Endothelial cell of umbilical vein (primary cell): ENCODE measurements at regions not wholly inside any gene's neighbourhood (a gene's known extent, or its start where the extent isn't known, plus 50 kb on each side); places are given as distances from the start of the nearest gene placed in this dataset.

Source experiments
- BruUV-seq: library from RNA; stranded (reverse); fragments of 400-500 nt; replicated peaks from 2 replicates; lab custom pipeline; 2021; lab: Mats Ljungman, UMichigan
- CTCF ChIA-PET: fragments of 300-600, 350-600 bp; sonication (Branson Sonifier 250); formaldehyde crosslinking; loops from one replicate; lab custom pipeline; 2021; ENCODE audit warnings: antibody characterized with exemption, inconsistent platforms; lab: Charles Lee
- POLR2A ChIA-PET: fragments of 300-600, 350-600 bp; sonication (Branson Sonifier 250); formaldehyde crosslinking; loops from one replicate; lab custom pipeline; 2021; ENCODE audit warnings: antibody characterized with exemption, inconsistent platforms; lab: Charles Lee
- DNase-seq: peaks from one replicate; pipeline ENCODE4 v3.0.0-alpha.2; 2011; ENCODE audit warnings: low read depth, low spot score
- FAIRE-seq: peaks from 2 replicates; lab custom pipeline; 2011; peaks lifted over from hg19 to GRCh38; lab: Jason Lieb, UNC
- H2AFZ ChIP-seq: 2 replicates; pipeline ENCODE4 v1.6.0; 2012; ENCODE audit warnings: low read depth, low read length, control low read depth, inconsistent platforms
- H3K27ac ChIP-seq: 2 replicates; pipeline ENCODE4 v1.5.1; 2011; ENCODE audit warnings: low read depth, mild to moderate bottlenecking, control low read depth, low read length, moderate library complexity; ENCODE audit not compliant: insufficient read depth
- H3K27me3 ChIP-seq, 2 experiments: 2 replicates each; pipeline versions ENCODE4 v1.6.0 to v1.6.1; 2011; ENCODE audit warnings: low read length in 2 of 2, mixed read lengths in 1 of 2; ENCODE audit not compliant: control insufficient read depth in 2 of 2, insufficient read depth in 2 of 2
- H3K36me3 ChIP-seq, 2 experiments: 2 replicates in 1 of 2; 3 replicates in 1 of 2; pipeline ENCODE4 v1.5.1; 2011; ENCODE audit warnings: low read length in 2 of 2, mild to moderate bottlenecking in 1 of 2, moderate library complexity in 1 of 2; ENCODE audit not compliant: control insufficient read depth in 2 of 2, insufficient read depth in 2 of 2; ENCODE audit errors: extremely low read depth in 1 of 2
- H3K4me1 ChIP-seq: 3 replicates; pipeline ENCODE4 v1.5.1; 2011; ENCODE audit warnings: mild to moderate bottlenecking, low read length; ENCODE audit not compliant: control insufficient read depth, insufficient read depth; ENCODE audit errors: extremely low read depth
- H3K4me2 ChIP-seq: 2 replicates; pipeline ENCODE4 v1.6.1; 2011; ENCODE audit warnings: low read length, control low read depth, mixed read lengths; ENCODE audit not compliant: insufficient read depth
- H3K4me3 ChIP-seq, 3 experiments: fragments of 200-600 bp in 1 of 3; sonication (generic), shearing (Covaris generic) in 1 of 3; replicated peaks in 1 of 3; 2 replicates each; pipeline ENCODE4 v1.5.1; 2011 to 2016; ENCODE audit warnings: control low read depth in 3 of 3, low read length in 3 of 3, mild to moderate bottlenecking in 2 of 3, inconsistent platforms in 1 of 3, low read depth in 1 of 3, moderate library complexity in 1 of 3; ENCODE audit not compliant: insufficient read depth in 1 of 3
- H3K79me2 ChIP-seq: 2 replicates; pipeline ENCODE4 v1.6.0; 2012; ENCODE audit warnings: low read length, inconsistent platforms; ENCODE audit not compliant: control insufficient read depth, insufficient read depth
- H3K9ac ChIP-seq: replicated peaks from 2 replicates; pipeline ENCODE3; 2011; ENCODE audit warnings: low read length, control low read depth; ENCODE audit not compliant: insufficient read depth; ENCODE audit errors: extremely low read depth
- H3K9me1 ChIP-seq: replicated peaks from 3 replicates; pipeline ENCODE4 v1.6.0; 2011; ENCODE audit warnings: mild to moderate bottlenecking, low read length; ENCODE audit not compliant: control insufficient read depth, insufficient read depth; ENCODE audit errors: extremely low read depth
- H3K9me3 ChIP-seq: replicated peaks from 2 replicates; pipeline ENCODE4 v1.5.1; 2012; ENCODE audit warnings: low read length, inconsistent platforms; ENCODE audit not compliant: control insufficient read depth, insufficient read depth
- H4K20me1 ChIP-seq: replicated peaks from 2 replicates; pipeline ENCODE3; 2011; ENCODE audit warnings: mild to moderate bottlenecking, low read length; ENCODE audit not compliant: control insufficient read depth, insufficient read depth; ENCODE audit errors: extremely low read depth
- EZH2 ChIP-seq: IDR thresholded peaks from 2 replicates; pipeline ENCODE4 v1.6.1; 2012; ENCODE audit warnings: borderline replicate concordance, low read depth, mild to moderate bottlenecking, moderate library complexity, low read length, inconsistent platforms; ENCODE audit not compliant: severe bottlenecking
- FOS ChIP-seq: IDR thresholded peaks from 2 replicates; pipeline ENCODE4 v1.6.1; 2011; ENCODE audit warnings: mild to moderate bottlenecking, low read length, moderate library complexity, borderline replicate concordance; ENCODE audit not compliant: insufficient read depth
- GATA2 ChIP-seq: IDR thresholded peaks from 2 replicates; pipeline ENCODE4 v1.7.0; 2011; ENCODE audit warnings: low read depth, mild to moderate bottlenecking, moderate library complexity, mixed read lengths, low read length; ENCODE audit not compliant: insufficient read length, insufficient read depth
- JUN ChIP-seq: IDR thresholded peaks from 2 replicates; pipeline ENCODE4 v1.6.1; 2011; ENCODE audit warnings: borderline replicate concordance, low read depth; ENCODE audit not compliant: insufficient read length, insufficient read depth
- MYC ChIP-seq: IDR thresholded peaks from one replicate; pipeline ENCODE4 v1.6.1; 2011; ENCODE audit warnings: mild to moderate bottlenecking, low read depth, low read length
- POLR2A ChIP-seq: IDR thresholded peaks from 2 replicates; pipeline ENCODE4 v1.6.1; 2012; ENCODE audit warnings: low read depth, mild to moderate bottlenecking, control low read depth, low read length
- POLR2AphosphoS5 ChIP-seq: IDR thresholded peaks from 2 replicates; pipeline ENCODE4 v1.6.1; 2012; ENCODE audit warnings: low read depth, mild to moderate bottlenecking, control low read depth, low read length, moderate library complexity; ENCODE audit not compliant: insufficient read depth
- dilution Hi-C: fragments of 300-500 bp; cut with MboI; formaldehyde crosslinking; loops from one replicate; pipeline ENCODE4 v1.15.0; 2019; ENCODE audit warnings: low sequenced_read_pairs; ENCODE audit not compliant: extremely low pct_ligation_motif_present
- intact Hi-C: fragments of 100-400 bp; cut with micrococcal nuclease; formaldehyde crosslinking; loops from one replicate; pipeline ENCODE4 v1.10.0; 2022
- TF ChIP-seq, protein P1 (sequence below): IDR thresholded peaks from 2 replicates; pipeline ENCODE4 v1.6.1; 2011; ENCODE audit not compliant: insufficient read depth, insufficient read length
- TF ChIP-seq, protein P2 (sequence below), 2 donors: IDR thresholded peaks; 1 replicate in 1 of 2; 2 replicates in 1 of 2; pipeline ENCODE4 v1.5.1; 2011; ENCODE audit warnings: low read length in 2 of 2, mild to moderate bottlenecking in 2 of 2, moderate library complexity in 2 of 2, control low read depth in 1 of 2, inconsistent platforms in 1 of 2, low read depth in 1 of 2; ENCODE audit not compliant: insufficient read depth in 1 of 2; ENCODE audit errors: extremely low read depth in 1 of 2

DNA sequence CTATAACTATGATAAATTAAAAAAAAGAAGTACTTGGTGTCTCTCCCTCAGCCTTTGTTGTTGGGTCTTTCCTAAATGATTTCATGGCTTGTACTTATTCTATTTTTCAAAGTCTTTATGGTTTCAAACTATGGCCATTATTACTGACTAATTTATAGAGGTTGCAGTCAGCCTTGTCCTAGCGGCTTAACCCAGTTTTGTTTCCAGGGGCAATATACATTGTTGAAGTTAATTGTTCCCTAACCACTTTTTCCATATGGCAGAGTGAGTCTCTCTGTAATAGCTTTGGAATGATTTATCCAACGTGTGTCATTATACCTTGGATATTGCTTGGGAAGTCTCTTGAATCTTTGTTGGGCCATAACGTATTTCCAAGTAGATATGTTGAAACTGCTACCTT lies 408.8 kb downstream of the HRH4 start:
- H3K4me2 ChIP-seq: peak overlapping the region; percentile 57
- no peak for DNase-seq
- H3K9me1 ChIP-seq: no peaks in the 10 kb centered on the region
- ChIA-PET POLR2A (no interaction called here), CTCF (interaction anchor here (1.0 to 2.1 kb wide), 4 partner anchors 15 to 142 kb away, joined by 3 to 7 read pairs (median 3); no protein-coding TSS in a partner anchor)
- no peak for FAIRE-seq
- H4K20me1 ChIP-seq: no peaks in the 10 kb centered on the region
- no peak overlapping the region for H3K27ac ChIP-seq
- H3K79me2 ChIP-seq: no peaks in the 10 kb centered on the region
- no peaks in the 10 kb centered on the region for H3K27me3 ChIP-seq
- H3K9me3 ChIP-seq: no peaks in the 10 kb centered on the region
- dilution Hi-C loops: no loop called here
- peaks cover 14% of the 10 kb centered on the region for H3K4me1 ChIP-seq
- TF ChIP-seq POLR2A (no peak), POLR2AphosphoS5 (no peak), JUN (no peak), MYC (no peak), EZH2 (no peak), GATA2 (no peak), FOS (no peak)
- TF ChIP-seq, protein P1, sequence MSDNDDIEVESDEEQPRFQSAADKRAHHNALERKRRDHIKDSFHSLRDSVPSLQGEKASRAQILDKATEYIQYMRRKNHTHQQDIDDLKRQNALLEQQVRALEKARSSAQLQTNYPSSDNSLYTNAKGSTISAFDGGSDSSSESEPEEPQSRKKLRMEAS: no peak
- TF ChIP-seq, protein P2, sequence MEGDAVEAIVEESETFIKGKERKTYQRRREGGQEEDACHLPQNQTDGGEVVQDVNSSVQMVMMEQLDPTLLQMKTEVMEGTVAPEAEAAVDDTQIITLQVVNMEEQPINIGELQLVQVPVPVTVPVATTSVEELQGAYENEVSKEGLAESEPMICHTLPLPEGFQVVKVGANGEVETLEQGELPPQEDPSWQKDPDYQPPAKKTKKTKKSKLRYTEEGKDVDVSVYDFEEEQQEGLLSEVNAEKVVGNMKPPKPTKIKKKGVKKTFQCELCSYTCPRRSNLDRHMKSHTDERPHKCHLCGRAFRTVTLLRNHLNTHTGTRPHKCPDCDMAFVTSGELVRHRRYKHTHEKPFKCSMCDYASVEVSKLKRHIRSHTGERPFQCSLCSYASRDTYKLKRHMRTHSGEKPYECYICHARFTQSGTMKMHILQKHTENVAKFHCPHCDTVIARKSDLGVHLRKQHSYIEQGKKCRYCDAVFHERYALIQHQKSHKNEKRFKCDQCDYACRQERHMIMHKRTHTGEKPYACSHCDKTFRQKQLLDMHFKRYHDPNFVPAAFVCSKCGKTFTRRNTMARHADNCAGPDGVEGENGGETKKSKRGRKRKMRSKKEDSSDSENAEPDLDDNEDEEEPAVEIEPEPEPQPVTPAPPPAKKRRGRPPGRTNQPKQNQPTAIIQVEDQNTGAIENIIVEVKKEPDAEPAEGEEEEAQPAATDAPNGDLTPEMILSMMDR (IDR thresholded peaks at IDR 0.05; ENCODE audit: extremely low read depth in 1 of 2, insufficient read depth in 1 of 2, low read depth in 1 of 2, low read length in 2 of 2): no peak
- no peak overlapping the region for H3K9ac ChIP-seq
- H2AFZ ChIP-seq: no peak overlapping the region
- no TSS peak for BruUV-seq
- no peak overlapping the region for H3K4me3 ChIP-seq
- H3K36me3 ChIP-seq: no peaks in the 10 kb centered on the region
- intact Hi-C loops: loop anchor here (10.0 kb wide), 1 partner anchor 324 kb away; no protein-coding TSS in a partner anchor
